DMS114 treated with DMSO at 0.1 percent for 48 hours (cell line): ENCODE measurements at regions not wholly inside any gene's neighbourhood (a gene's known extent, or its start where the extent isn't known, plus 50 kb on each side); places are given as distances from the start of the nearest gene placed in this dataset.
"Not testable (repeated sequence)": the region's sequence is repeated elsewhere in the genome, so short reads cannot be mapped to it uniquely, and the experiment has no call there.

Experiments
- DNase-seq: peaks from one replicate; lab custom pipeline; 2025; ENCODE audit not compliant: unreplicated experiment; lab: John Stamatoyannopoulos, UW

DNA sequence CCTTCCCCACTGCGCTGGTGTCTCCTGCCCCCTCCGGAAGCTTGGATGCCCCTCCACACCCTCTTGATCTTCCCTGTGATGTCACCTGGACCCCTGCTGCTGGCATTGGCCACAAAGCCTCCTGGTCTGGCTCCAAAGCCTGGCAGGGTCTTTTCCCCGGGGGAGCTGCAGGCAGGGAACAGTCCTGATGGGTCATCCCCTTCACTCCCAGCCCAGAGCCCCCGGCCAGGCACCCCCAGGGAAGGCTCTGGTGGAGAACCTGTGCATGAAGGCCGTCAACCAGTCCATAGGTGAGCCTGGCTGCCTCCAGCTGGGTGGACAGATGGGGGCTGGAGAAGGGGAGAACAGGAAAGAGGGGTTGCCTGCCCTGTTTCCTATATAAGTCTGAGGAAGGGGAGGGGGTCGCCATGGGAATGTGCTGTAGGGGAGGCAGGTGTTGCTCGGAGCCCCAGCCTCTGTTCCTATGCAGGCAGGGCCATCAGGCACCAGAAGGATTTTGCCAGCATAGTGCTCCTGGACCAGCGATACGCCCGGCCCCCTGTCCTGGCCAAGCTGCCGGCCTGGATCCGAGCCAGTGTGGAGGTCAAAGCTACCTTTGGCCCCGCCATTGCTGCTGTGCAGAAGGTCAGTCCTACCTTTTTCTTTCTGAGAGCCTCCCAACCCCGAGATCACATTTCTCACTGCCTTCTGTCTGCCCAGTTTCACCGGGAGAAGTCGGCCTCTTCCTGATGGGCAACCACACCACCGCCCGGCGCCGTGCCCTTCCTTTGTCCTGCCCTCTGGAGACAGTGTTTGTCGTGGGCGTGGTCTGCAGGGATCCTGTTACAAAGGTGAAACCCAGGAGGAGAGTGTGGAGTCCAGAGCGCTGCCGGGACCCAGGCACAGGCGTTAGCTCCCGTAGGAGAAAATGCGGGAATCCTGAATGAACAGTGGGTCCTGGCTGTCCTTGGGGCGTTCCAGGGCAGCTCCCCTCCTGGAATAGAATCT lies 104.5 kb upstream of the PZP start:
- DNase-seq, result not testable (repeated sequence)

GRCh38 chr12:9311454-9311853 lies 103.3 kb upstream of the PZP start:
- DNase-seq, result not testable (repeated sequence)

DNA sequence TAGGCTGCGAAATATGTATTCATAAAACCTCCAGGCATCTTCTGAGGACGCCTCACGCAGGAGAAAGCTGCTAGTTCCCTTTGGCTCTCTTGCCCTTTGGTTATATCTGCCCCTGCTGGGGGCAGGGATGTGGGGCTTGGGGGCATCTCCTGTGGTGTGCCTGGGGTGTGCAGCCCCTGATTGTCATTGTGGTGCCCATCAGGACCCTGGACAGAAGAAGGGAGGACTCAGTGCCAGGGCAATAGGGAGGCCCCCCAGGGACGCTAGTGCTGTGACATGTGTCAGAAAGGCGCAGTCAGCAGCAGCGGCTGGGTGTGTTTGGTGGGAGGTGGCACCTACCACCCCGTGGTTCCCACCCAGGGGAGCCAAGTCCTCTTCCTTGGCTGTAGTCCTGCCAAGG lies 102.5 kb upstream of the PZP start:
- not testable (repeated sequence) for DNase-seq

DNA sequence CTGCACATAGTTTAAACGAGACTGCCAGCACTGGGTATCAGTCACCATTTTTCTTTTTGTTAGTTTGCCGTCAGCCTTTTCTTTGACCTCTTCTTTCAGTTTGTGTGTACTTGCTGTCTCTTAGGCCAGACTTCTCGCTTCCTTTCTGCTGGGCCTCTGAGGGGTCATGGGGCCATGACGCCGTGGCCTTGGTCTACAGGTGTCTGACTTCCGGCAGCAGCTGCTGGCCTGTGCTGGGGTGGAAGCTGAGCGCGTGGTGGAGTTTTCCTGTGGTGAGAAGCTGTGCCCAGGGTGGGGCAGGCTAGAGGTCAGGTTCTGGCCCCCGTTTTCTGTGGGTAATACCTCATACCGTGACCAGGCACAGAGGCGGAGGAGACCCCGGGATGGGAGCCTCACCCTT lies 101.6 kb upstream of the PZP start:
- not testable (repeated sequence) for DNase-seq

- not testable (repeated sequence) for DNase-seq
These were observed 100.5 kb upstream of the PZP start for GRCh38 chr12:9308745-9309144.

GRCh38 chr12:9308163-9308562 lies 100.0 kb upstream of the PZP start:
- not testable (repeated sequence) for DNase-seq

DNA sequence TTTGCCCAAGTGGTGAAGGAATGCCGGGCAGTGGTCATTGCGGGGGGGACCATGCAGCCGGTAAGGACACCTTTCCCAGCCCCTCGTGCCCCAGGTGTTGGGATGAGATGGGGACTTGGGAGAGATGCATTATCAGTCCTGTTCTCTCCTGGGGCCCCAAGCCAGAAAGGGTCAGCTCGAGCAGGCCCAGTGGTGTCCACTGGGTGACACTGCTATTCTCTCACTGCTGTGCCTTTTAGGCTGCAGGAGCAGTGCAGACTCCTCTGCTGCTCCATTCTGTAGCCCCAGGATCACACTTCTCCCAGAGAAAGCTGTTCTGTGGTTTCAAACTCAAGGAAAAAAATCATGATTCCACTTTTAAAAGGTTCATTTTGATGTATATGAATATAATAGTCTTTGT lies 99.1 kb upstream of the PZP start:
- DNase-seq, result not testable (repeated sequence)

DNA sequence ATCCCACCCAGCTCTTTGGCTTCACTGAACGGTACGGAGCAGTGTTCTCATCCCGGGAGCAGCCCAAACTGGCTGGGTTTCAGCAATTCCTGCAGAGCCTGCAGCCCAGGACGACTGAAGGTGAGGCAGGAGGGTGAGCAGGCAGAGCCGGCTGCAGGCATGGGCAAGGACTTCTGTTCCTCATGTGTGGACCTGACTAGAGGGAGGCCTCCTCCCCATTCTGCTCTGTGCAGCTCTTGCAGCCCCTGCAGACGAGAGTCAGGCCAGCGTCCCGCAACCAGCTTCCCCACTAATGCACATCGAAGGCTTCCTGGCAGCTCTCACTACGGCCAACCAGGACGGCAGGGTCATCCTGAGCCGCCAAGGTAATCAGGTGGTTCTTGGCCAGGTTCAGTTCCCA lies 97.8 kb upstream of the PZP start:
- DNase-seq, result not testable (repeated sequence)

DNA sequence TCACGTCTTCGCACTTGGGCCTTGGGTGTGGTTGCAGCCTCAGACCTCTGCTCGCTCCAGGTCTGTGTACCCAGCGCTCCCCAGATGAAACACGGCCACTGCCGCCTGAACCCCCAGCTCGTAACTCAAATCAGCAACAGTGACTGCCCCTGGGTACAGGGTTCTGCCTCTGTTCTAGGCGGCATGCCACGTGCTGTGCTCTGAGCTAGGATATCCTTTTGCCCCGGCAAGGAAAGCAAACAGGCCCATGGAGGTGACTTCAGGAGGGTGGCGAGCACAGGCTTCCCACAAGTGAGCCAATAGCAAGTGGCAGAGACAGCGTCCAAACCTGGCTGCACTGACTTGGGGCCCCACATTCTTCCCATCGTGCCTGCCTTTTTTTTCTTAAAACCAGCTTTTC lies 96.3 kb upstream of the PZP start:
- DNase-seq, result not testable (repeated sequence)

DNA sequence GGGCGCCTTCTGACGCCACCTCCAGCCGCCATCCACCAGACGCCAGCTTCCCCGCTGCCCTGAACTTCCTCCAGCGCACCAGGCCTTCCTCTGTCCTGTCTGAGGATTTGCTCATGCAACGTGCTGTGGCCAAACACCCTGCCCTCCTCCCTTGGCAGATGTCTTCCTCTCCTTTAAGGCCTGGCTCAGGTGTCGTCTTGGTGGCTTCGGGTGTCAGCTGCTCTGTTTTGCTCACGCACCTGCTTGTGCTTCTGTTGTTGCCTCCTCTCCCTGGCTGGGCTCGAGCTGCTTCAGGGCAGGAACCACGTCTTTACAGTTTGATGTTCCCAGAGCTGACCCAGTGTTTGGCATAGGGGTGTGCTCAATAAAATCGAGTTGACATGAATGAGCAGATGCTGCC lies 87.7 kb upstream of the PZP start:
- not testable (repeated sequence) for DNase-seq

GRCh38 chr12:9294072-9294620 lies 86.0 kb upstream of the PZP start:
- not testable (repeated sequence) for DNase-seq

DNA sequence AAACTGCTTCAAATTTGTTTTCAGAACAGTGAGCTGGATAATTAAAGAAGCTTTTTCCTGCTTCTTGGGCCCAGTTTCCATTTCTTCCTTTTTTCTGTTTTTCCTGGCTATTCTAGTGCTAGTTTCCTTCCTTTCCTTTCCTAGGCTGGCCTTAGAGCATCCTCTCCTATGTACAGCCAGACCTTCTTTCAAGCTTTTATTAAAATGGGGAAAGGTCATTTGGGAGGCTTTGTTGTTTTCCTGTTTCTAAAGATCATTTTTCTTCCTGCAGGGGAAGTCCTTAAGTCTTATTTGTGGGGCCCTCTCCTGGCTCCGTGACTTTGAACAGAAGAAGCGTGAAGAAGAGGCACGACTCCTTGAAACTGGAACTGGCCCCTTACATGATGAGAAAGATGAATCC lies 85.2 kb upstream of the PZP start:
- not testable (repeated sequence) for DNase-seq

DNA sequence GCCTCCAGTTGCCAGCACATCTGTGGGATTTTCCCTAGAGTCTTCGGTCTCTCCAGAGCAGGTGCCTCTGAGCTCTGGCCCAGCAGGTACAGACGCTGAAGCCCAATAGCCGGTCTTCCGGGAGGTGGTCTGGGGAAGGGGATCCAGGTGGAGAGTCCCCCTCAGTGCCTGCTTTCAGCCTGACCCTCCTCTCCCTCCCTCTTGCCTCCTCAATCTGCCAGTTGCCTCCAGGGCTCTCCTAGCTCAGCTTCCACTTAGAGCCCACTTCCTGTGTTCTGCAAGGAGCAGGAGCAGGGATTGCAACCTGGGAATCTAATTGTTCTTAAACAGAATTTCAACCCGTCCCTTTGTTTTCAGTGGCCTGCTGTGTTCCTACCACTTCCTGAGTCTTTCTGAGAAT lies 81.8 kb upstream of the PZP start:
- not testable (repeated sequence) for DNase-seq

GRCh38 chr12:9284724-9285123 lies 76.5 kb upstream of the PZP start:
- DNase-seq, result not testable (repeated sequence)

DNA sequence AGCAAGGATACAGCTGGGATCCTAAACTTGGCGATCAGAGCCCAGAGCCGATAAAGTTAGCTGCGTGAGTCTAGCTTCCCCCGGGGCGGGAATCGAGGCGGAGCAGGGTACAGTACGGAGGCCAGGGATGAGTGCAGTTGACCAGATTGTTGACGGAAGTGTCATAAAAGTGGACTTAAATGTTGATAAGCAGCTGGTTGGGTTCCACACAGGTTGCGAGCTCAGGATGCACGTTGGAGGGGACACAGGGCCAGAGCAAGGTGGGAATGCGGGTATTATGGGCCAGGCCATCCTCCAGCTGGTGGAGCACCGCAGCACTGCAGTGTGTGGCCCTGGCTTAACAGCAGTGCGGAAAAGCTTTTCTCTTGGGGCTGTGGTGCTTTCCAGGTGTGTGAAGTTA lies 76.0 kb upstream of the PZP start:
- DNase-seq, result not testable (repeated sequence)

GRCh38 chr12:9283346-9284095 lies 75.3 kb upstream of the PZP start:
- DNase-seq, result peak; percentile 79

- no peak for DNase-seq
These were observed 68.8 kb upstream of the PZP start for GRCh38 chr12:9276990-9277389.

- no peak for DNase-seq
These were observed 65.1 kb upstream of the PZP start for GRCh38 chr12:9273276-9273675.

DNA sequence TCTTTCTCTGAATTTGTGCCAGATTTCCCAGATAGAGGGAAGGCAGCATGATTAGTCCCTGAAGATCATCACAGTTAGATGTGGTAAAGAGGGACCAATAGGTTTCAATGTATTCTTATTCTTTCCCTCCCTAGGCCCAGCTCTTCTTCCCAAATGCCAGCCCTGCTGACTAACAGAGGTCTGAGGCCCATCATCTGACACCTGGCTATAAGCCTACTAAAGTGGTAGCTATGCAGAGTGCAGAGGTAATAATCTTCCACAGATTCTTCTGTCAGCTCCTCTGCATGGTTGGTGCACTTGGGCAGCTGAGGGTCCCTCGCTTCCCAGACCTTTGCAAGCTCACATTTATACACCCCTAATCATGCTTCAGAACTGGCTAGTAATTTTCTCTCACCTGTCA lies 63.7 kb upstream of the PZP start:
- no peak for DNase-seq

GRCh38 chr12:9264546-9264945 lies 56.4 kb upstream of the PZP start:
- no peak for DNase-seq

DNA sequence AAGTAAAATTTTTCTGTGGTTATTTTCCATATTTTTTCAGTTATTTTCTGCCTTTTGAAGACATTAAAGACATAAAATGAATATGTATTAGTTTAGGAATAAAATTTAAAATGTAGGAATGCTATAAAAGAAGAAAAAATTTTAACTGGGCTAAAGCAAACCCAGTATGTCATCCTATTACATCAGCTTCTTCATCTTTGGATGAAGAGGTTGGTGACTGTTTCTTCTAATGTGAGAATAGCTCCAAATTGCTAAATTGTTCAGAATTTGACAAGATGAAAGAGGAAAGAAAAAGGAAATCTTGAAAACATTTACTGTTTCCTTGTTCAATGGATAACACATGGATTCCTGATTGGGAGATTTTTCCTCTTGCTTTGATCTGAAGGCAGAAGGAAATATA lies 52.7 kb upstream of the PZP start:
- no peak for DNase-seq

DNA sequence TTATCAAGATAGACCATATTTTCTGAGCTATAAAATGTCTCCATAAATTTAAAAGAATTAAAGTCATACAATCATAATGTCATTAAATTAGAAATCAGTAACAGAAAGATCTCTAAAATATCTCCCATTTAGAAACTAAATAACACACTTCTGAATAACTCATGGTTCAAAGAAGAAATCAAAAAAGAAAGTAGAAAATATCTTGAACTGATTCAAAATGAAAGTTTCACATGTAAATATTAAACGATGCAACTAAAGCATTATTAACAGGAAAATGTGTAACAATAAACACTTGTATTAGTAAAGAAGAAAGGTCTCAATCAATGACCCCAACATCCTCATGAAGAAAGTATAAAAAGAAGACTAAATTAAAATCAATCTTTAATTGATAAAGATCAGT lies 50.5 kb upstream of the PZP start:
- DNase-seq, result no peak
